C4-2B (cell line): ENCODE measurements at regions not wholly inside any gene's neighbourhood (a gene's known extent, or its start where the extent isn't known, plus 50 kb on each side); places are given as distances from the start of the nearest gene placed in this dataset.

ENCODE experiments used
- CTCF ChIP-seq: fragments of 450-650 bp; conservative IDR thresholded peaks from 2 replicates; pipeline ENCODE4 v1.5.1; 2017; ENCODE audit warnings: mild to moderate bottlenecking
- ZFX ChIP-seq: fragments of 450-650 bp; IDR thresholded peaks from 2 replicates; pipeline ENCODE4 v1.6.1; 2017

GRCh38 chr17:27391427-27391826 lies 64.8 kb upstream of the KSR1 start:
- TF ChIP-seq CTCF: no peak
- no peak for TF ChIP-seq ZFX
